ENCODE measurements at regions not wholly inside any gene's neighbourhood (a gene's known extent, or its start where the extent isn't known, plus 50 kb on each side); places are given as distances from the start of the nearest gene placed in this dataset.

DNA sequence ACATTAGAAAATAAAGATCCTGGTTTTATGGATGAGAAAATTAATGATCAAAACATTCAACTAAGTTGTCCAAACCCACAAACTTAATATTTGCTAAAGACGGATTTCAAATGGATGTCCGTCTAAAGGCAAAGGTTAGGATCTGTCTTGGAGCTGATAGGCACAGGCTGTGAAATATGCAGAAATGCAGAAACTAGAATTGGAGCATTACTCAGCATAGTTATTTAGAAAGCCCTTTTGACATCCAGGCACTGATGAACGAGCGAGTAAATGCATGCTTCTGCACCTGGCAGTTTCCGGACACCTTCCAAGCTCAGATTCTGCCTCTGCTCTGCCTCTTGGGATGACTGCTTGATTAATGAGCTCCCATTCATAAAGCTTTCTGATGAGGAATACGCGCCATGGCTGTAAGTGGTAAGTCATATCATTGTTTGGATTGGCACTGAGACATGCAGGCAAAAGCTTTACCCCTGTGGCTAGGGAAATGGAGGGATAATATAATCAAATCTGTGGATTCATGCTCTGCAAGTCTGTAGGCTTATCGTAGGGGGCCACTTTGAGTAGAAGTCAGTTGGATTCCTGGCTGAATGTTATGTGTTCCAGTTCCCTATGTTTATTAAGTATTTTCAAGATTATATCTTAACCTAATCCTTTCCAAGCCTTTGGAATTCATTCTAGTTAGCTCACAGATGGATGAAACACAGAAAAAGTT lies 2176.3 kb upstream of the CELF4 start:
- WGBS, 2 experiments (ENCODE audit: extremely low coverage in 1 of 2, insufficient coverage in 1 of 2, insufficient read length in 1 of 2, insufficient replicate concordance in 2 of 2, low coverage in 1 of 2, low lambda C conversion rate in 2 of 2, missing lambda C conversion rate in 1 of 2): 92% methylated on average over 8 of the region's 8 CpGs; no CpG with 5 or more reads in 1 of the 2 experiments
- H4K91ac ChIP-seq (replicated peaks; ENCODE audit: insufficient read length, low read length): no peak overlapping the region
- H2AFZ ChIP-seq (ENCODE audit: low read length): no peak overlapping the region
- H3K9ac ChIP-seq (replicated peaks in 1 of 4; ENCODE audit: extremely low read depth in 1 of 4, low read depth in 3 of 4, low read length in 3 of 4): no peak overlapping the region
- no peaks in the 10 kb centered on the region; the same call in 1 of the 2 replicates for H3K23me2 ChIP-seq (ENCODE audit: low read depth, low read length)
- no peak overlapping the region for H4K5ac ChIP-seq (ENCODE audit: insufficient read length, low read depth, low read length)
- FAIRE-seq (no peak), DNase-seq (ENCODE audit: low read depth in 1 of 2, low spot score in 2 of 2) (no peak)
- TF ChIP-seq JUND (IDR thresholded peaks at IDR 0.05; ENCODE audit: low read length): no peak
- TF ChIP-seq EP300 (IDR thresholded peaks at IDR 0.05; ENCODE audit: borderline replicate concordance in 1 of 2, low read depth in 2 of 2, low read length in 2 of 2): no peak
- no peak for TF ChIP-seq SIN3A (conservative IDR thresholded peaks at IDR 0.05 in 1 of 2, IDR thresholded peaks at IDR 0.05 in 1 of 2; ENCODE audit: low read depth in 1 of 2, low read length in 2 of 2)
- no peak for TF ChIP-seq ASH2L (IDR thresholded peaks at IDR 0.05; ENCODE audit: low read length)
- TF ChIP-seq, protein P1, sequence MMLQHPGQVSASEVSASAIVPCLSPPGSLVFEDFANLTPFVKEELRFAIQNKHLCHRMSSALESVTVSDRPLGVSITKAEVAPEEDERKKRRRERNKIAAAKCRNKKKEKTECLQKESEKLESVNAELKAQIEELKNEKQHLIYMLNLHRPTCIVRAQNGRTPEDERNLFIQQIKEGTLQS (IDR thresholded peaks at IDR 0.05; ENCODE audit: insufficient read depth, low read depth, low read length): no peak
- TF ChIP-seq SRF (IDR thresholded peaks at IDR 0.05; ENCODE audit: low read depth, low read length): no peak
- no peak for TF ChIP-seq EGR1 (IDR thresholded peaks at IDR 0.05; ENCODE audit: borderline replicate concordance, low read depth, low read length)
- TF ChIP-seq KDM1A (IDR thresholded peaks at IDR 0.05; ENCODE audit: borderline replicate concordance, low read length): no peak
- TF ChIP-seq NANOG (IDR thresholded peaks at IDR 0.05; ENCODE audit: insufficient read depth, low read depth, low read length, poor library complexity, severe bottlenecking): no peak
- TF ChIP-seq CHD1 (IDR thresholded peaks at IDR 0.05; ENCODE audit: low read depth, low read length): no peak
- TF ChIP-seq CREB1 (IDR thresholded peaks at IDR 0.05): no peak
- TF ChIP-seq YY1 (IDR thresholded peaks at IDR 0.05; ENCODE audit: low read depth, low read length): no peak
- H2AK5ac ChIP-seq (ENCODE audit: low read depth, low read length): no peak overlapping the region
- no peak overlapping the region for H3K18ac ChIP-seq (ENCODE audit: extremely low read depth, low read length)
- H2BK20ac ChIP-seq (ENCODE audit: low read length): no peak overlapping the region
- H3K56ac ChIP-seq (replicated peaks; ENCODE audit: insufficient read length, low read depth, low read length): no peak overlapping the region
- H4K20me1 ChIP-seq (replicated peaks in 1 of 2; ENCODE audit: control insufficient read depth in 1 of 2, insufficient read depth in 2 of 2, low read length in 2 of 2): no peaks in the 10 kb centered on the region
- no peaks in the 10 kb centered on the region for H3K79me2 ChIP-seq (ENCODE audit: control insufficient read depth in 1 of 2, insufficient read depth in 2 of 2, low read length in 2 of 2)
- H3K4ac ChIP-seq (replicated peaks; ENCODE audit: insufficient read length, low read depth, low read length): no peak overlapping the region
- H2BK5ac ChIP-seq (ENCODE audit: low read depth, low read length): no peak overlapping the region
- H3K27ac ChIP-seq (ENCODE audit: low read depth, low read length): no peak overlapping the region
- no peak overlapping the region for H3K14ac ChIP-seq (ENCODE audit: insufficient read length)
- no peaks in the 10 kb centered on the region for H3K36me3 ChIP-seq (ENCODE audit: control insufficient read depth in 2 of 4, insufficient read depth in 4 of 4, low read length in 3 of 4)
- no peaks in the 10 kb centered on the region for H3K9me3 ChIP-seq (ENCODE audit: insufficient read depth in 2 of 2, low read depth in 1 of 2, low read length in 1 of 2)
- CTCF ChIA-PET (ENCODE audit: partially characterized antibody): interaction anchor here (0.6 kb wide), 1 partner anchor 10 kb away, joined by 3 read pairs; no protein-coding TSS in a partner anchor
- no peaks in the 10 kb centered on the region for H3K4me1 ChIP-seq (replicated peaks in 1 of 4; ENCODE audit: control insufficient read depth in 3 of 4, insufficient read depth in 4 of 4, low read length in 3 of 4)
- no peak overlapping the region for H3K4me2 ChIP-seq (ENCODE audit: insufficient read depth in 1 of 2, low read depth in 2 of 2, low read length in 2 of 2)
- no peak overlapping the region for H2BK15ac ChIP-seq (ENCODE audit: low read length)
- no peak overlapping the region for H3K4me3 ChIP-seq (ENCODE audit: extremely low read depth in 1 of 4, insufficient read depth in 2 of 4, low read depth in 3 of 4, low read length in 4 of 4)
- no peaks in the 10 kb centered on the region for H3K27me3 ChIP-seq (replicated peaks in 1 of 4; ENCODE audit: control insufficient read depth in 3 of 4, extremely low read depth in 1 of 4, insufficient read depth in 3 of 4, low read length in 3 of 4)
- POLR2A ChIA-PET (ENCODE audit: partially characterized antibody): no interaction called here
- H2BK120ac ChIP-seq (replicated peaks; ENCODE audit: low read depth, low read length): no peak overlapping the region
- no peak overlapping the region for H3K23ac ChIP-seq (ENCODE audit: insufficient read length)
- H3K79me1 ChIP-seq (ENCODE audit: low read depth, low read length): no peaks in the 10 kb centered on the region
- H4K8ac ChIP-seq (ENCODE audit: extremely low read depth, insufficient read depth, low read length): no peak overlapping the region
- no peak overlapping the region for H2BK12ac ChIP-seq (ENCODE audit: low read depth, low read length)

Data from H1 (cell line).